NCI-H187 treated with DMSO at 0.1 percent for 48 hours (cell line): ENCODE measurements at regions not wholly inside any gene's neighbourhood (a gene's known extent, or its start where the extent isn't known, plus 50 kb on each side); places are given as distances from the start of the nearest gene placed in this dataset.
"Not testable (repeated sequence)": the region's sequence is repeated elsewhere in the genome, so short reads cannot be mapped to it uniquely, and the experiment has no call there.

ENCODE experiments used
- DNase-seq: peaks from one replicate; lab custom pipeline; 2025; lab: John Stamatoyannopoulos, UW

DNA sequence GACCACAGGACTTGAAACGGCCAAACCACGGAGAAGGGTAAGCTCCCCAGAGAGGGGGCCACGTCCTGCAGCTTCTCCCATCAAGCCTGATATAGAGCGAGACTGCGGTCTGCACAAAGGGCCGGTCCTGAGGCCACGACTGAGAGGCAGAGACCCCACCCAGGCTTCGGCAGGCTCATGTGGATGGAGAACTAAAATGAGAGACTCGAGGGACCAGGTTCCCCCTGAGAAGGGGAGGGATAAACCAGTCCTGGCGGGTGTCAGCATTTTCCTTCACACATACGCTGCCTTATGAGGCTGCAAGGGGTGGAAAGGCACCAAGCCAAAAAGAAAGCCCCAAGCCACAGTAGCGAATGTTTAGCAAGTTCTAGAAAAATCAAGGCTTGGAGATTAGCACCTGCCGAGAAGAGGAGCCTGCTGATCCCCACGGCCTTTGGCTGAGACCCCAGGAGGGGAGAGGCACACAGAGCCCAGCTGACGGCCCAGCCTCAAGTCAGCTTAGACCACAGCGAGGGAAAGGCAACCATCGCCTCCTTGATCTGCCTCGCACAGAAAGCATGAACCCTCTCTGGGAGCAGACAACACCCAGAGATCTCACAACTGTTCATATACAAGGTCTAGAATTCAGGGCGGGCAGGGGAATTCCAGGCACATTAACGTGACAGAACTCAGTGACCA lies 92.6 kb upstream of the RNF32 start:
- no peak for DNase-seq

DNA sequence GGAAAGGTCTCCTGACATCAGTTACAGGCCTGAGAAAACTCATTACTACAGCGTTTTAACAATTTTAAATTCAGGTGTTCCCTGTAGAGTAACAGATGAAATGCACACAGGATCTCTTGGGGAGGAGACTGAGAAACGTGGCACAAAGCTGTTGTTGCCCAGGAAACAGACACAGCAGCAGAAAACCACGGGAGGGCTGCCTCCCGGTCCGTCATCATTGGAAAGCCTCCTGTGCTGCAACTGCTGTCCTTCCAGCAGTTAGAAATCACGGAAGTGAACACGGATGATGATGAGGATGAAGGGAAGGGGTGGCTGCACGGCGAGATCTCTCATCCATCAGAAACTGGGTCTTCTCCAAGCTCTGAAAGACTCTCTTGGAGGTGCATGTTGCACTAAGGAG lies 94.6 kb upstream of the RNF32 start:
- DNase-seq, result no peak

DNA sequence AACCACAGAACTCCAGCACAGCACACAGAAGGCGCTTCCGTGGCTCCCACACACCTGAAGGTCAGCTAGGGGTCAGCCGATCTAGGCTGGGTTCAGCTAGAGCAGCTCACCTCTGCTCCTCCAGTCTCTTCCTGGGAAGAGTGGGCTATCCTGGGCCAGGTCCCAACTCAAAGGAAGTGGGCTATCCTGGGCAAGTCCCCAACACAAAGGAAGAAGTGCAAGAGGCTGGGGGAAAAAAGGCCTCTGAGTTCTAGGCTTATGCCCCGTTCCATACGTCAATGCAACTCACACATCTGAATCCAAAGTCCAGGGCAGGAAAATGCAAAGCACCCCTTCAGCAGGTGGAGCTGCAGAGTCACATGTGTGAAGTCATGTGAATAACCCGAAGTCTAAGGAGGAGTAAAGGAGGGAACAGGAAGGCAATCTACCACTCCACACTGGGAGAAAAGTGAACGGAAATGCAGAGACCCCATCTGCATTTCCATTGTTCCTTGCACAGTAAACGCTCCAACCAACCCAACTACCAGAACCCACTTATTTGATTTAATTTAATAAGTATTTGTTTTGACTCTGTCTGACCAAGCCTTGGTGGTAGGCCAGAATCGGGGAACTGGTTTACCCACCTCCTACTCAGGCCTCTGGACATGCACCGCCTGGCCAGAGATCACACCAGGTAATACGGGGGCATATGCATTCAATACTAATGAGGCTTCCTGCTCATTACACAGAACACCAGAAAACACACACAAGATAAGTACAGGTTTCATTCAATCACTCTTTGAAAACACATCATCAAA lies 95.5 kb upstream of the RNF32 start:
- no peak for DNase-seq

DNA sequence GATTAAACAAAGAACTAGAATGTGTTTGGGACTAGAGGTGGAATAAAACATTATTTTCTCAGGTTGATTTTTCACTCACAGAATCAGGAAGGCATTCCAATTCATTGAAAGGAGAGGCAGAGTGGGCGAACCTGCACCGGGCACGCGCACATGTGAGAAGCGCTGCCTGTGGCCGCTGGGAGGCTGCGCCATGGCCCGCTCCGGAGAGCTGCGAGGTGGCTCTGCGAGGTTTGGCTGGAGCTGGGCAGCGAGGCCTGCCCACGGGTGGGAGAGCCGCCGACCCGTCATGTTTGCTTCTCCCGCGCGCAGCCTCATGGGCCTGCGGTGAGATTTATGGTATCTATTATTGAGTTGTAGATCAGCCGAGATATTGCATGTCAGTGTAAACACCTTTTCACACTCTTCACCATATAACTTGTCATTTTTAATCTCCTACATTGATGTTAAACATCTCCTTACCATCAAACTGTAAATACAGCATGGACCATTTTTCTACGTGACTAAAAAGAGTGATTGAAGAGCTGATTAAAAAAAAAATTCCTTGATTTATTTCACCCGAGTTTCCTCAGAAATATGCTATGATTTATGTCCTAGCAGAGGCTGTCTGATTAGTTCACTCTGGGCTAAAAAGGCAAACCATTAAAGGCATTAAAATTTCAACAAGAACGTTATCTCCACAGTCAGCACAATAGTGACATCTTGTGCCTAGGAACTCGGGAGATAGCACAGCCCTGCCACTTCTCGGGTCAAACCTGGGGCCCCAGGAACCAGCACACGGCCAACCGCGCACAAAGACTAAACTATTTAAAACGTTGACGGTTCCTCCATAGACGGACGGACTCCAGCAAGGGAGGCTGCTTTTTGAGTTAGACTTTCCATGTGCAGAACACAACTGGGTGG lies 96.6 kb upstream of the RNF32 start:
- no peak for DNase-seq

DNA sequence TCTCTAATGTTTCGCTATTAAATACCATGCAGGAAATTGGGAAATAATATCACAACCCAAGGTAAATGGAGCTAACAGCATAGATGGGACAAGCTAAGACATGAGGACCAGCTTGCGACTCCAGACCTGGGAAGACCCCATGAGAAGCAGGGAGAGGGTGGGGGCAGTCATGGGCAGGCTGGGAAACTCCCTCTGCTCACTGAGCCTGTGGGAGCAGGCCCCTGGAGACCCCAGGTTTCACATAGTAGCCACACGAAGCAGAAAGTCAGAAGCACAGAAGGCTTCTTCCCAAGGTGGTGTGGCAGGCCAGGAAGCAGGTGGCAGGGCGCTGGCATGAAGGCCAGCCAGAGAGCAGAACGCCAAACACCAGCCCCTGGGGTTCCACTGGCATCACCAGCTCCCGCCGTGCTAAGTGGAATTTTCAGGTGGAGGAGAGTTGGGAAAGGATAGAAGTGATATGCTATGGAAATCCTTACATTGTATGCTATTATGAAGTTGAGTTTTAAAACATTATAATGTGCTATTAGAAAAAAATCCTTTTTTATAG lies 99.9 kb upstream of the RNF32 start:
- DNase-seq, result no peak

DNA sequence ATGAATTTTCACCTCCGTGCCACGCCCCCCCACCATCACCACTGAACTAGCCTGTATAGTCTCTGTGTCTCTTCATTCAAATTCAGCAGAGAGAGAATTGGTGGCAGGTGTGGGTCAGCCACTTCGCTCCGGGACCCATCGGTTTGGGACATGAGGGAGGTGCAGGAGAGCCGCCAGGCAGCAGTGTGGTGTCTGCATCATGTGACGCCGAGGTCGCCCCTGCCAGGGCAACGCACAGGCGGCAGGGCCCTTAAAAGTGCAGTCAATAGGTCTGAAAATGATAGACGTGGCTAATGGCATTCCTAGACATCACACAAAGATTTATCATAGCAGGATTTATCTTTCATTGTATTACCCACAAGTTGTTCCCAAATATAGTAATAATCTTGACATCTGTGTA lies 100.6 kb upstream of the RNF32 start:
- DNase-seq, result no peak

DNA sequence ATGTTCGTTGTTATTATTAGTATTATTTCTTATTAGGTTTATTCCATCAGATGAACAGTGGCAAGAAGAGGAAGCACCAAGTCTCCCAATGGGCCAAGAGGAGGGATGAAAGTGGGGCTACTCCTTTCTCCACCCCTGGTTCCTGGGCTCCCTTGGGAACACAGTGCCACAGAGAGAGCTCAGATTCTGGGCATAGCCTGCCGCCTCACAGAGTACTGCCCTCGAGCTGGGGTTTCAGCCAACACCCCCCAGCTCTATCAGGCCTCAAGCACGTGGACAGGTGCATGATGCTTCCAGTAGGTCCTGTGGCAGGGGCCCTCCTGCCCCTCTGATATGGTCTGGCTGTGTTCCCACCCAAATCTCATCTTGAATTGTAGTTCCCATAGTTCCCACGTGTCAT lies 103.6 kb upstream of the RNF32 start:
- no peak for DNase-seq

DNA sequence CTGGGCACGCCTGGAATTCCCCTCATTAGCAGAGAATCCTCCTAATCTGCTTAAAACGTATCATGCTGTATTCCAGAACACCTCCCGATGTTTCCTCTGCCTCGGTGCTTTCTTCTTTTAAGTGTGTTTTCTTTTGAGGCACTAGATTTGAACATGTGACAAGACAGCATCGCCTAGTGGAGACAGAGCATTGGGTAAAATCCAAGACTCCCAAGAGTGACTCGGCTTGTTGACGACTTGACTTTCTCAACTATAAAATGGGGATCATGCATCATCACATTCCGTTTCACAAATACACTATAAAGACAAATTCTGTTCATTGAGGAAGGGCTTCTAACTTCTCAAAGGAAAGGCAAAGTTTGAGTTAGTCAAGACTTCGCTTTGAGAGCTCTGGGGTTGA lies 105.6 kb upstream of the RNF32 start:
- DNase-seq, result no peak

DNA sequence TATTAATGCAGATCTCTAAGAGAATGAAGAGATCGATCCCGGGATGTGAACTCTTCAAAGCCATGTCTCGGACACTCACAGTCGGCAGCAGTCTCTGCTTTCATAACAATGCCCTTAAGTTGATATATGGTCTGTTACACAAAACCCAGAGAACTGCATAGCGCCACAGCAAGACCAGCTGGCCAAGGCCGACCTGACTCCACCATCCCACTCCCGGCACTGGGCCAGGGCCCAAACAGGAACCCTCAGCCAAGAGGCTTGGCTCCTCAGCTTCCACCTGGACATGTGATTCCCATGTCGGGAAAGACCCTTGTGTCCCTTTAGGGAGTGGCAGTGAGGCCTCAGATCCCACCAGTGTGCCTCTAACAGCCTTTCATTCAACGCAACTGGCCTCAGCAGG lies 106.6 kb upstream of the RNF32 start:
- DNase-seq, result no peak

DNA sequence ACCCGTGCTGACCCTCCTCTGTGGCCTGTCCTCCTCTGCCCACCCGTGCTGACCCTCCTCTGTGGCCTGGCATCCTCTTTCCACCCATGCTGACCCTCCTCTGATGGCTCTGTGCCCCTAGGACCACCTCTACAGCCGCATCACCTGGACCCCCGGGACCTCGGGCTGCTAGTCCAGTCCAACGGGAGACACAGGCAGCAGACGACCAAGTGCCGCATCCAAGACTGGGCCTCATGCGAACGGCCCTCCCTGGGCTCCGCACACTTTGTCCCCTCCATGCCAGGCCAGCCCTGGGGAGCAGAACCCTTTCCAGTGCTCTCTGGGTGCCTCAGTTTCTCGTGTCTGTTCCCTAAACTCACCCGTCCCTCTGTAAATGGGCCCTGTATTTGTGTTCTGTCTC lies 107.2 kb upstream of the RNF32 start:
- no peak for DNase-seq

DNA sequence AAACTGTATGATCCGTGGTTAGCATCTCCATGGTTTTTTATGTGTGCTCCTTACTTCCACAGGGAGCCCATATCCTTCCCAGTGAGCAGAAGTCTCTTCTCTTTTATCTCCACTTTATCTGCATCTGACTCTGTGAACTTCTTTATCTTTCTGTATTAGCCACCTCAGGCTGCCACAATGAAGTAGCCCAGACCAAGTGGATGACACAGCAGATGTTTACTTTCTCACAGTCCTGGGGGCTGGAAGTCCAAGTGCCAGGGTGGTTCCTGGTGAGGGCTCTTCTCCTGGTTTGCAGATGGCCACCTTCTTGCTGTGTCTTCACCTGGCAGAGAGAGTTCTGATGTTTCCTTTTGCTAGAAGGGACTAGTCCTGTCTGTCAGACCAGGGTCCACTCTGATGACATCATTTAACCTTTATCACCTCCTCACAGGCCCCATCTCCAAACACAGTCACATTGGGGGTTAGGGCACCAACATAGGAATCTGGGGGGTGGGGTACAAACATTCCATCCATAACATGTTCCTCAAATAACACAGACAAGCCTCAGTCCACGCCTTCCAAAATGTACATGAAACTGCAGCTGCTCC lies 108.5 kb upstream of the RNF32 start:
- DNase-seq, result no peak

DNA sequence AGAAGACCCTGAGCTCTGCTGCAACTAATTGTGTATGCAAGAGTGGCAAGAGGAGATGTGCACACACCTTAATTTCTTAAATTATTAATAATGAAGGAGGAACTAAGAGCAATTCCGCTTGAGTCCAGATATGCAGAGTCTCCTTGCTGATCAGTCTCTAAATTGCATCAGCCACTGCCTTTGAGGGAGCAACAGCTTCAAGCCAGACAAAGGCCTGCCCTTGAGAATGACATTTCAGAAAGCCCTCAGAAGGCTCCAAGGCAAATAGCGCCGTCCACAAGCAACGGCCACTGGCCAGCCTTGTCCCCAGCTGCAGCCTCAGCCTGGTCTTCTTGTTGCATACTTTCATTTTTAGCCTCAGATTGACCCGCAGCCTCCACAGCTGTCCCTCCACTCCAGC lies 110.6 kb upstream of the RNF32 start:
- no peak for DNase-seq

DNA sequence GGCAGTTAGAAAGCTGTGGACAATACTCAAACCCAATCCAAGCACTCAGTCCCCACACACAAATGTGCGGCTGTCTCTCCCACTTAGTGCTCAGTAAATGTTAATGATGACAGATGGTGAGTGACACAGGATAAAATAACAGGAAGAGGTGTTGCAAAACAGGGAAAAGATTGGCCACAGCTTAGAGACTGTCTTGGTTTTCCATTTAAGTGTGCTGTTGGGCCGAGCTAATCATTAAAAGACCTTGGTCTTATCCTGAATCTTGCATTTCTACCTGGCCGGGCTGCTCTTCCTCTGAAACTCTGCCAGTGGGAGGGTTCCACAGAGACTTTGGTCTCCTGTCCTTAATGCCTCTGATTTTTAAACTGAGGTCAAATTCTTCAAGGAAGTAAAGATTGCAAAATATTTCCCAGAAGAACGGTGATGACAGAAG lies 113.1 kb upstream of the RNF32 start:
- no peak for DNase-seq

DNA sequence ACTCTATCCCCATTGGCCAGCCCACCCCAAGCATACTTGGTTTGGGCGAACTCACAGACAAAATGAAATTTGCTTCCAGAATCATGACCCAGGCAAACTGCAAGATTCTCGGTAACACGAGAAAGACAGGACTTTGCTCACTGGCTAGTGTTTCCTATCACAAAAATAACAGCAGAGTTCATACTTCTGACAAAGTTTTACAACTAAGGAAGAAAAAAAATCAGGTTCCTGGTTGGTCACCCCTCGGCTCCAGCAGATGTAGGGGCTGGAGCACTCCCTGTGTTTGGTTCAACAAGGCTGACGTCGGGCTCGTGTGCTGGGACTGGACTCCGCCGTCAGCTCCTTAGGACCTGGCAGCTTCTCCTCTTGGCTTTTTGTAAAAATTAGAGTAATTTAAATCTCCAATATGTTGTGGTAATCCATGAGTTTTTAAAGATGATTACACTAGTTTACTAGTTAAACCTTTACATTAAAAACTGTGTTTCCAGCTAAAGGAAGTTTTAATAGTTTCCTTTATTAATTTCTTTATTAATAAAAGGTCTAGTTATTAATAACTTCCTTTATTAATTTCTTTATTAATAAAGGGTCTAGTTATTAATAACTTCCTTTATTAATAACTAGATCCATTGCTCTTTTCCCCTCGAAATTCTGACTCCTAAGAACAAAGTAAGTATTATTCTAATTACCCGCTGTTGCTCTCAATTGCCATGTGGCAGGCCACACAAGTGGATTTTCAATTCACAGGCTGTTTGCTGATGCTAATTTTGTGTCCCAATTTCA lies 115.6 kb upstream of the RNF32 start:
- DNase-seq, result no peak

DNA sequence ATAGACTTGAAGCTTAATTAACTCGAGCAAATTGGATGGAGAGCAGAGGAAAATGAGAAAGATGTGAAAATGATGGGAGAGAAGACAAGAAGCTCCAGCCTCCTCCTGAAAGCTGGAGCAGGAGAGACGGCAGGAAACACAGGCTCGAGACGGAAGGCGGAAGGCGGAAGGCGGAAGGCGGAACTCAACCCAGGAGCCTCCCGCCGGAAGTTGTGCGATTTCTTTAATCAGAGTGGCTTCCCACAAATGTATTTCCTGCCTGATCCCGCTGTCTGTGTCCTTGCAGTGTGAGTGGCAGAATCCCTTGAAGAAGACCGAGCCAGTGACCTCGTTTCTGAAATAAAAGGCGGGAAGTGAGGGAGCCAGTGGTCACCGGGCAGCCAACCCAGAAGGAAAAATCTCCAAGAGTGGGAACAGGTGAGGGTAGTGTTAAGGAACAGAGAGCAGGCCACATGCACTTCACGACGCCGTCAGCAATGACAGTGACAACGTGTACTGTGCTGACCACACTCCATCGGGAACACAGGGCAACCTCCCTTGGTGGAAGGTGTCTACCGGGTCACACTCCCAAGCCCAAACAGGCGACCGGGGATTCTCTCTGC lies 117.0 kb upstream of the RNF32 start:
- DNase-seq, result no peak

DNA sequence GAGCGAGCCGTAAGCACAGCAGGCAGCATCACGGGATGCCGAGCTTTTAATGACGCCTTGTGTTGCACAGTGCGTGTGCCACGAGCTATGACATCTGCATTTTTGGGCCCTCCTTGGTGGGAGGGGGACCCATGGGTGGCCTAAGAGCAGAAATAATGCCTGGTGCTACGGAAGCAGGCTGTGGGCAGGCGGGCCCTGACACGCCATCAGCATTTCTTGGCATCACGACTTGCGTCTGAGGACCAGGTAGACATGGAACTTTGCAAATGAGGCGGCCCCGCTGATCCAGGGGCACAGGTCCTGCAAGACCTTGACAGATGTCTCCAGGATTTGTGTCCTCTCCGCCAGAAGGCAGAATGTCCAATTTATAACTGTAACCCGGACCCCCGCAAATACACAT lies 117.8 kb upstream of the RNF32 start:
- no peak for DNase-seq

DNA sequence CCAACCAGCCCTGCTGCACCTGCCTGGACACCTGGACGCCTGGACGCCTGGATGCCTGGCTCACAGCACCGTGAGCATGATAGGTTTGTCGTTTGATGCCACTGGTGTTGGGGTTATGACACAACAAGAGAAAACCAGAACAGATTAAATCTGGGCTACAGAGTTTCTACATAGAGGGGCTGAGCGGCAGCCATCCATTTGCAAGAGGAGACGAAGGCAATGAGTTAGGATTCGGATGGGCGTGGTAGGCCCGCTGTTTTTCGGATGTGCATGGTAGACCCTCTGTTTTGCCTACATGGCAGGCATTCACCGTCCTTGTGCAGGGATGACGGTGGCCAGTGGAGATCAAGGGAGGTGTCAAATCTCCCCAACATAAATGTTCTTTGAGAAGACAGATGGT lies 121.5 kb upstream of the RNF32 start:
- DNase-seq, result no peak

DNA sequence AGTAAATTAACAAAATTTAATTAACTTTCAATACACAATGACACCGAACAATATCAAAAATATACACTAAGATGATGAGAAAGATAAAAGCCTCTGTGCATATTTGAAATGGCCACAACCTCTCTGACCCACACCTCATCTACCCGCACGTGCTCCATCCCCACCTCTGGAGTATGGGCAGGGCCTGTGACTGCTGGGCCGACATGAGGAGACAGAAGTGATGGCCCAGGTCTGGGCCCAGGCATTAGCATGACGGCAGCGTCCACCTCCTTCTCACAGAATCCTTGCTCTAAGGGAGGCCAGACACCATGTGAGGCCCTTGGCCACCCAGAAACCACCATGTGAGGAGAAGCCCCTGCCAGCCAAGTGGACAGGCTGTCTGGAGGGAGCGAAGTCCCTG lies 122.1 kb upstream of the RNF32 start:
- no peak for DNase-seq

DNA sequence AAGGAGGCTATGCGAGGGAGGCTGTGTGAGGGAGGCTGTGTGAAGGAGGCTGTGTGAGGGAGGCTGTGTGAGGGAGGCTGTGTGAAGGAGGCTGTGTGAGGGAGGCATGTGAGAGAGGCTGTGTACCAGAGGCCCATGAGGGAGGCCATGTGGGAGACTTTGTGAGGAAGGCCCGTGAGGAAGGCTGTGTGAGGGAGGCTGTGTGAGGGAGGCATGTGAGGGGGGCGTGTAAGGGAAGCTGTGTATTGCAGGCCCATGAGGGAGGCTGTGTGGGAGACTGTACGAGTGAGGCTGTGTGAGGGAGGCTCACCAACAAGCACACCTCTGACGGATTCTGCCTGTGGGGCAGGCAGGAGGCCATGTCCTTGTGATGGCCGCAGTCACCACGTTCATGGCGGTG lies 122.7 kb upstream of the RNF32 start:
- not testable (repeated sequence) for DNase-seq

DNA sequence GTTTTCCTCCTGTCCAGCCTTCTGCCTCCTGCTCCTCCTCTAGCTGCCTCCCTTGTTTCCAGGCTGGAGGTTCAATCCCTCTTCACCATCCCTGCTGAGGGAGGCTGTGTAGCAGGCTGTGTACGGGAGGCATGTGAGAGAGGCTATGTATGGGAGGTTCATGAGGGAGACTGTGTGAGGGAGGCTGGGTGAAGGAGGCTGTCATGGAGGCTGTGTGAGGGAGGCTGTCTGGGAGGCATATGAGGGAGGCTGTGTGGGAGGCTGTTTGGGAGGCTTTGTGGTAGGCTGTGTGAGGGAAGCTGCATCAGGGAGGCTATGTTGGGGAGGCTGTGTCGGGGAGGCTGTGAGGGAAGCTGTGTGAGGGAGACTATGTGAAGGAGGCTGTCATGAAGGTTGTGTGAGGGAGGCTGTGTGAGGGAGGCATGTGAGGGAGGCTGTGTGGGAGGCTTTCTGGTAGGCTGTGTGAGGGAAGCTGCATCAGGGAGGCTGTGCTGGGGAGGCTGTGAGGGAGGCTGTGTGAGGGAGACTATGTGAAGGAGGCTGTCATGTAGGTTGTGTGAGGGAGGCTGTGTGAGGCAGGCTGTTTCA lies 123.7 kb upstream of the RNF32 start:
- DNase-seq, result no peak
